NOMO-1 treated with DMSO at 0.1 percent for 48 hours (cell line): ENCODE measurements at regions not wholly inside any gene's neighbourhood (a gene's known extent, or its start where the extent isn't known, plus 50 kb on each side); places are given as distances from the start of the nearest gene placed in this dataset.

Experiments
- DNase-seq: peaks from one replicate; lab custom pipeline; 2025; ENCODE audit not compliant: unreplicated experiment; lab: John Stamatoyannopoulos, UW

- no peak for DNase-seq
These were observed 52.0 kb upstream of the NPTX2 start for GRCh38 chr7:98565103-98565502.

GRCh38 chr7:98562871-98563495, 54.1 kb upstream of the NPTX2 start:
- DNase-seq: no peak

GRCh38 chr7:98562381-98562823, 54.7 kb upstream of the NPTX2 start:
- DNase-seq: no peak

GRCh38 chr7:98559958-98560357, 57.1 kb upstream of the NPTX2 start:
- no peak for DNase-seq

GRCh38 chr7:98559219-98559618, 57.9 kb upstream of the NPTX2 start:
- no peak for DNase-seq

- no peak for DNase-seq
These were observed 59.5 kb upstream of the NPTX2 start for GRCh38 chr7:98557538-98558031.

- no peak for DNase-seq
These were observed 60.8 kb upstream of the NPTX2 start for GRCh38 chr7:98556288-98556687.

- DNase-seq: no peak
These were observed 61.7 kb upstream of the NPTX2 start for GRCh38 chr7:98555403-98555802.

GRCh38 chr7:98553666-98554065, 63.4 kb upstream of the NPTX2 start:
- DNase-seq: no peak

- no peak for DNase-seq
These were observed 65.3 kb upstream of the NPTX2 start for GRCh38 chr7:98551611-98552273.

- no peak for DNase-seq
These were observed 68.1 kb upstream of the NPTX2 start for GRCh38 chr7:98548971-98549370.

- DNase-seq: no peak
These were observed 68.7 kb upstream of the NPTX2 start for GRCh38 chr7:98548370-98548769.

- no peak for DNase-seq
These were observed 76.0 kb upstream of the NPTX2 start for GRCh38 chr7:98541101-98541500.

GRCh38 chr7:98539865-98540264, 77.2 kb upstream of the NPTX2 start:
- no peak for DNase-seq

- no peak for DNase-seq
These were observed 80.3 kb upstream of the NPTX2 start for GRCh38 chr7:98536803-98537202.

GRCh38 chr7:98534493-98534892, 82.6 kb upstream of the NPTX2 start:
- no peak for DNase-seq

GRCh38 chr7:98531717-98532116, 85.4 kb upstream of the NPTX2 start:
- no peak for DNase-seq

GRCh38 chr7:98528079-98528478, 89.0 kb upstream of the NPTX2 start:
- no peak for DNase-seq

GRCh38 chr7:98526059-98526458, 91.0 kb upstream of the NPTX2 start:
- no peak for DNase-seq

GRCh38 chr7:98521089-98521692, 95.9 kb upstream of the NPTX2 start:
- DNase-seq: no peak

- DNase-seq: no peak
These were observed 96.6 kb upstream of the NPTX2 start for GRCh38 chr7:98520356-98520951.
